Suppressor macrophage treated with lipopolysaccharide for 4 hours (primary cell): ENCODE measurements at regions not wholly inside any gene's neighbourhood (a gene's known extent, or its start where the extent isn't known, plus 50 kb on each side); places are given as distances from the start of the nearest gene placed in this dataset.
A peak's percentile ranks its signal among the peaks of the same experiment; 100 is the strongest.

Source experiments
- DNase-seq: peaks from one replicate; pipeline ENCODE4 v3.0.0-alpha.2; 2020

- no peak for DNase-seq
Observed at GRCh38 chr6:163962627-163963117, 548.2 kb downstream of the QKI start.

- DNase-seq = no peak
Observed at GRCh38 chr6:163960128-163960527, 545.6 kb downstream of the QKI start.

GRCh38 chr6:163958646-163959045 lies 544.1 kb downstream of the QKI start:
- DNase-seq = no peak

- DNase-seq = peak; percentile 88
Observed at GRCh38 chr6:163956571-163957407, 542.3 kb downstream of the QKI start.

GRCh38 chr6:163955756-163956155 lies 541.2 kb downstream of the QKI start:
- no peak for DNase-seq

GRCh38 chr6:163955096-163955495 lies 540.6 kb downstream of the QKI start:
- no peak for DNase-seq

GRCh38 chr6:163954088-163954775 lies 539.7 kb downstream of the QKI start:
- DNase-seq = no peak

- DNase-seq = no peak
Observed at GRCh38 chr6:163952005-163952404, 537.5 kb downstream of the QKI start.

GRCh38 chr6:163951326-163951725 lies 536.8 kb downstream of the QKI start:
- no peak for DNase-seq

GRCh38 chr6:163950159-163950558 lies 535.6 kb downstream of the QKI start:
- DNase-seq = no peak

- no peak for DNase-seq
Observed at GRCh38 chr6:163949431-163949830, 534.9 kb downstream of the QKI start.

- no peak for DNase-seq
Observed at GRCh38 chr6:163948250-163948649, 533.7 kb downstream of the QKI start.

- no peak for DNase-seq
Observed at GRCh38 chr6:163947276-163947675, 532.8 kb downstream of the QKI start.

GRCh38 chr6:163946437-163946836 lies 531.9 kb downstream of the QKI start:
- no peak for DNase-seq

- DNase-seq = no peak
Observed at GRCh38 chr6:163945808-163946207, 531.3 kb downstream of the QKI start.

GRCh38 chr6:163944897-163945296 lies 530.4 kb downstream of the QKI start:
- DNase-seq = no peak

GRCh38 chr6:163943607-163944385 lies 529.3 kb downstream of the QKI start:
- no peak for DNase-seq

- no peak for DNase-seq
Observed at GRCh38 chr6:163942790-163943189, 528.3 kb downstream of the QKI start.

GRCh38 chr6:163941624-163941976 lies 527.1 kb downstream of the QKI start:
- DNase-seq = no peak

GRCh38 chr6:163940705-163941623 lies 526.4 kb downstream of the QKI start:
- no peak for DNase-seq

- no peak for DNase-seq
Observed at GRCh38 chr6:163937071-163937470, 522.6 kb downstream of the QKI start.

- no peak for DNase-seq
Observed at GRCh38 chr6:163935158-163935762, 520.7 kb downstream of the QKI start.
